HG03558 (cell line): ENCODE measurements at regions not wholly inside any gene's neighbourhood (a gene's known extent, or its start where the extent isn't known, plus 50 kb on each side); places are given as distances from the start of the nearest gene placed in this dataset.
"Not testable (repeated sequence)": the region's sequence is repeated elsewhere in the genome, so short reads cannot be mapped to it uniquely, and the experiment has no call there.

Source experiments
- ATAC-seq: cut with Tn5 transposase; IDR thresholded peaks from one replicate; pipeline ENCODE4 v1.9.1; 2021; ENCODE audit warnings: moderate number of reproducible peaks; ENCODE audit not compliant: unreplicated experiment; ENCODE audit errors: extremely low read depth

- ATAC-seq: no peak
Observed at GRCh38 chr12:47493801-47494200, 212.0 kb downstream of the RPAP3 start.

DNA sequence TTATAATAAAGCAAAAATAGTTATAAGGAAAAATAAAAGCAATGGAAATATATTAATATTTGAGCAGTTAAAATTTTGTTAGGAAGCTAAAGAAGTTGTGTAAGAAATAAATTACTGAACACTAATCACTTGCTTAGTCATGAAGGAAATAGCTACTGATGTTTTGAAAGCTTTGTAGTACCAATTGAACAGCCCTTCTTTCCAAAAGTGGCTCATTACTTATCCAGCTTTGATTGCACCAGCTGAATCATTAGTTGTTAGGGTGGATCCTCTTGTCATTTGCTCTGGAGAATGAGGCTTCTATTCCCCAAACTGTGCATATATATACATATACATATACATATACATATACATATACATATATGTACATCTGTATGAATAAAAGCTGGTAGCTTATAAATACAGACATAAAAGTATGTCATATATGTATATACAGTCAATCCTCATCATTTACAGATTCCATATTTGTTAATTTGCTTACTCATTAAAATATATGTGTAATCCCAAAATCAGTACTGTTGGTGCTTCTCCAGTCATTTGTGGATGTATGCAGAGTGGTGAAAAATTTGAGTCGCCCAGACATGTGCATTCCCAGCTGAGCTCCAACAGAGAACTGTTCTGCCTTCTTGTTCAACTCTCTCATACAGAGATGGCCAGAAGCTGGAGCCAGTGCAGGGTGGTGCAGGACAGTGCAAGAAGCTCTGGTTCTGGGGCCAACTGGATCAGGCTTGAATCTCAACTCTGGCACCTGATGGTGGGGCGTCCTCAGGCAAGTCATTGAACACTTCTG, 214.1 kb downstream of the RPAP3 start:
- ATAC-seq: no peak

DNA sequence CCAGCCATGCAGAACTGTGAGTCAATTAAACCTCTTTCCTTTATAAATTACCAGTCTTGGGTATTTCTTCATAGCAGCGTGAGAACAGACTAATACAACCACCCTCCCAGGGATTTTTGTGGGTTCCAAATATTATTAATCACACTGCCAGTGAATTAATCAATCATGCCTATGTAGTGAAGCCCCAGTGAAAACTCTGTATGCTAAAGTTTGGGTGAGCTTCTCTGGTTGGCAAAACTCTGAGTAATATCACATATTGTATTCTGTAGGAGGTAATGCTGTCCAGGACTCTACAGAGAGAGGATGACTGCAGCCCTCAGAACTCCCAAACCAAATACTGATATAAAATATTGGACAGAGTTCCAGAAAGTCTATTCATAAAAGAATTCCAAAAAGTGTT, 216.9 kb downstream of the RPAP3 start:
- no peak for ATAC-seq

DNA sequence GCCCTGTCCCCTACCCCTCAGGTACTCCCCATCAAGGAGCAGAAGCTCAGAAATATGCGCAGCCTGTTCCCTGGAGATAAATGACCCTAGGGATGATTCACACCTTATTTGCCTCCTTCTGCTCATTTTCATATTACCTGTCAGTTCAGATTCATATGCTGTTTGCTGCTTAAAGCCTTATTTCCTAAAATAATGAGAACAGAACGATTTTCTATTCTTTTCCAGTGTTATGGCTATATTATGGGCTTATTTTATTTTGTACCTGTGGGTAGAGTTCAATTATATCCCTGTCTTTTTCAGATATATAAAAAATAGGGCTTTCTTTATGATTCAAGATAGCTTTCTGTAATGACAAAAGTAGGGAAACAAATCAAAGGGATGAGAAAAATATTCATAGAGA, 224.8 kb downstream of the RPAP3 start:
- no peak for ATAC-seq

- ATAC-seq: no peak
Observed at GRCh38 chr12:47478426-47478825, 227.4 kb downstream of the RPAP3 start.

DNA sequence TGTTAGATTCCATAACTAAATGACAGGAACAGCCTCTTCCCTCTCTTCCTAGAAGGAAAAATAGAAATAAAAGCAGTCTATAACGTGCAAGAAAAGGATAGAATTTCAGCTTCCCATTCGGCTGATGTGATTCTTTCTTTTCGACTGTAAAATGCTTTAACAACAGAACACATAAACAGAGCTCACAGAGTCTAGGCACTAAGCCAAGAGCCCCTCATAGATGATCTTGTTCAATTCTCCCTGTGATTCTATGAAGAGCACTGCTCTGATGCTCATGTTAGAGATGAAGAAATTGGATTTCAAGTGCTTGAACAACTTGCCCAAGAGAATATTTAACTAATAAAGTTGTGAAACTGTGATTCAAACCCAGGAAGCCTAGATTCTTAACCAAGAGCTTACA, 232.7 kb downstream of the RPAP3 start:
- no peak for ATAC-seq

- ATAC-seq: not testable (repeated sequence)
Observed at GRCh38 chr12:47470349-47470748, 235.5 kb downstream of the RPAP3 start.

DNA sequence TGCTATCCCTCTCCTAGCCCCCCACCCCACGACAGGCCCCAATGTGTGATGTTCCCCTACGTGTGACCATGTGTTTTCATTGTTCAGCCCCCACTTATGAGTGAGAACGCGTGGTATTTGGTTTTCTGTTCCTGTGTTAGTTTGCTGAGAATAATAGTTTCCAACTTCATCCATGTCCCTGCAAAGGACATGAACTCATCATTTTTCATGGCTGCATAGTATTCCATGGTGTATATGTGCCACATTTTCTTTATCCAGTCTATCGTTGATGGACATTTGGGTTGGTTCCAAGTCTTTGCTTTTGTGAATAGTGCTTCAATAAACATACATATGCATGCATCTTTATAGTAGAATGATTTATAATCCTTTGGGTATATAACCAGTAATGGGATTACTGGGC, 241.9 kb downstream of the RPAP3 start:
- ATAC-seq: not testable (repeated sequence)

DNA sequence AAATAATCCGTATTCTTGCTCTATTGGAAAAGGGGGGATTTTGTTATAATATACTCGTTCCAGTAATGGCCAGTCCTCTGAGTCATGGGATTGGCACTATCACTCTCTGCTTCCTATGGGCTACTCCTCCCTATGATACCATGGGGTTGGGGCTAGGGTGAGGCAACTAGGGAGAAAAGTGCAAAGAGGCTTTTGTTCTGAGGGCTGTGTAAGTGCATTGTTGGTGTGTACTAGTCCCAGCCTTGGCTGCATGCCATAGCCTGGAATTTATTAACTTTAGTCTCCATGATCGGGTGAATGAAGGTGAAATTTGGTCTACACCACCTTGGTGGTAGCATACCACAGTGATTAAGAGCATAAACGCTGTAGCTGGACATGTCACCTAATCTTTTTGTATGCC, 247.6 kb downstream of the RPAP3 start:
- ATAC-seq: no peak

- ATAC-seq: no peak
Observed at GRCh38 chr12:47449797-47450196, 256.0 kb downstream of the RPAP3 start.

- no peak for ATAC-seq
Observed at GRCh38 chr12:47442310-47442709, 263.5 kb downstream of the RPAP3 start.

DNA sequence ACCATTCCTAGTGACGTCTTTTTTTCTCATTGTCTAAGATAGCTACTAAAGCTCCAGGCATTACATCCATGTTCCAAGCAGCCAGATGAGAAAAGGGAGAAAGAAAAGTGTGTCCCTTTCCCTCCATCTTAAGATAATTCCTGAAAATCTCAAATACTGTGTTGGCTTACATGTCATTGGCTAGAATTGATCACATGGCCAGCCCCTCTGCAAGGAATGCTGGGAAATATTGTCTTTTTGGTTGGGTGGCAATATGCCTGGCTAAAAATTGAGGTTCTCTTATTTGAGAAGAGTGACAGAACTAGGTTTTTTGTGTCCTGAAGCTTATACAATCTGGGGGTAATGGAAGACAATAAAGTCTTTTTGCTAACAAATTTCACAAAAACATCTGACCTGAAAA, 264.3 kb downstream of the RPAP3 start:
- ATAC-seq: no peak

GRCh38 chr12:47438175-47438574, 267.7 kb downstream of the RPAP3 start:
- ATAC-seq: no peak

DNA sequence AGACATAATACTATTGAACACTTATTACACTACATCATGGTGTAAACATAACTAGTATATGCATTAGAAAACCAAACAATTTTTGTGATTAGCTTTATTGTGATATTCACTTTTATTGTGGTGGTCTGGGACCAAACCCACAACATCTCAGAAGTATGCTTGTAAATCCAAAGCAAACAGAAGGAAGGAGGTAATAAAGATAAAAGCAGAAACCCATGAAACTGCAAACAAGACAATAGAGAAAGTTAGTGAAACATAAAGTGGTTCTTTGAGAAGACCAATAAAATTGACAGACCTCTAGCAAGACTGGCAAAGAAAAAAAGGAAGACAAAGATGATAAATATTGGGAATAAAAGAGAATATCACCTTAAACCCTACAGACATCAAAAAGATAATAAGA, 268.3 kb downstream of the RPAP3 start:
- no peak for ATAC-seq

- ATAC-seq: no peak
Observed at GRCh38 chr12:47433876-47434275, 272.0 kb downstream of the RPAP3 start.

DNA sequence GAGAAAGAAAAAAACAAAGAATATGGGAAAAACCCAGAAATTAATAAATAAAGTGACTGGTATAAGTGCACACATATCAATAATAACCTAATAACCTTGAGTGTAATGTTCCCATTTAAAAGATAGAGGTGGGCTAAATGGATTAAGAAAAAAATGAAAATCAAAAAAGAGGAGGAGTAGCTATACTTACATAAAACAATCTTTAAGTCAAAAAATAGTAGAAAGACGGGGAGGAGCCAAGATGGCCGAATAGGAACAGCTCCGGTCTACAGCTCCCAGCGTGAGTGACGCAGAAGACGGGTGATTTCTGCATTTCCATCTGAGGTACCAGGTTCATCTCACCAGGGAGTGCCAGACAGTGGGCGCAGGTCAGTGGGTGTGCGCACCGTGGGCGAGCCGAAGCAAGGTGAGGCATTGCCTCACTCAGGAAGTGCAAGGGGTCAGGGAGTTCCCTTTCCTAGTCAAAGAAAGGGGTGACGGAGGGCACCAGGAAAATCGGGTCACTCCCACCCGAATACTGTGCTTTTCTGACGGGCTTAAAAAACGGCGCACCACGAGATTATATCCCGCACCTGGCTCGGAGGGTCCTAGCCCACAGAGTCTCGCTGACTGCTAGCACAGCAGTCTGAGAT, 279.0 kb downstream of the RPAP3 start:
- ATAC-seq: not testable (repeated sequence)

- ATAC-seq: no peak
Observed at GRCh38 chr12:47422611-47423010, 283.2 kb downstream of the RPAP3 start.

- ATAC-seq: no peak
Observed at GRCh38 chr12:47419497-47419896, 286.3 kb downstream of the RPAP3 start.

DNA sequence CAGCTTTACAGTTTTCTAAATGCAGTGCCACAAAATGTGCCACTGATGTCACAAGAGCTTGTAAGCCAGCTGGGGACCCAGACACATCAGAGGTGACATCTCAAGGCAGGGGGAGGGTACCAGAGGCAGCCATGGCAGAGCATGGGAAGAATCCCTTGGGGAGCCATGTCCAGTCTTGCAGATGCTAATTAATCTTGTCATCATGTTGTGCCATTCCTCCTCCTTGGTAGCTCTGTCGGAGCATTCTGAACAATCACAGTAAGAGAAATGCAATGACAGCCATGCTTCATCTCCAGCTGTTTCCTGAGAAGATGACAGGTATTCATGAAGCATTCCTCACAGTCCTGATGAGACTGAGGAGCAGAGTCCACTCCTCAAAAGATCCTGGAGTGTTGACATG, 287.9 kb downstream of the RPAP3 start:
- no peak for ATAC-seq

- ATAC-seq: no peak
Observed at GRCh38 chr12:47417121-47417520, 288.7 kb downstream of the RPAP3 start.

DNA sequence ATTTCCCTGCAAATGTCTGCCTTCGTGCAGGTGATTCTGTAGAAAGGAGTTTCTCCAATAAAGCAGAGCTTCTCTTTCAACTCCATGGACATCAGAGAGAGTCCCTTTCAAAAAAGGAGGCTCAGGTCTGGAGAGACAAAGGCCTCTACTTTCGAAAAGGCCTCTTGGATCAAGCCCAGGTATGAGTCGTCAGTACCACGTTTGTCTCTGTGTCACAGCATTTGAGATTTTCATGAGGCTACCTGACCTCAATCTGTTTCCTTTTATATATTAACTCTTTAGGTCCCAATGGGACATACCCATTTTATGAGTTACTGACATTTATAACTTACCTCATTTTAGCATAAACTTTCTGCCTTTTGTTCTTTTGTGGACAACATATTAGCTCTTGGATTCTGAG, 290.8 kb downstream of the RPAP3 start:
- no peak for ATAC-seq

DNA sequence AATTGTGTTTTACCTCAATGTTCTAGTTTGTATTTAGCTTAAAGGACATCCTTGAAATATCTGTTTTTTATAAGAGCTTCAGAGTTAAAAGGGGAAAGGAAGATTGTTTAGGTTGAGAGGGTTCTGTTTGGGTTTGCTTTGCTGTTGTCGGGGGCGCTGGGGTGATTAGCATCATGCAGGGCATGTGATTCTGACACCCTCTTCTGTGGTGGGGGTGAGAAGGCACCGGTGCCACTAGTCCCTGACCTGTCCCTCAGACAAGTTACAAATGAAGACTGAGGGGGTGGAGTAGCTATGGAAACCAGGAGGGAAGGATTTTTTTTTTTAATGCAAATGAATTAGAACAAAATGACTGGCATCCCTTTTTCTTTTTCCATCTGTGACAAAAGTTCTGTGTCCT, 291.3 kb downstream of the RPAP3 start:
- ATAC-seq: no peak
